A673 (cell line): ENCODE measurements at regions not wholly inside any gene's neighbourhood (a gene's known extent, or its start where the extent isn't known, plus 50 kb on each side); places are given as distances from the start of the nearest gene placed in this dataset.

Experiments
- BruUV-seq: library from RNA; stranded (reverse); fragments of 400-500 nt; replicated peaks from 2 replicates; lab custom pipeline; 2021; lab: Mats Ljungman, UMichigan
- CTCF ChIA-PET: fragments of 300-600 bp; sonication (Branson Sonifier 250); formaldehyde crosslinking; loops from one replicate; lab custom pipeline; 2022; ENCODE audit warnings: antibody characterized with exemption; lab: Charles Lee
- POLR2A ChIA-PET: fragments of 300-600 bp; sonication (Branson Sonifier 250); formaldehyde crosslinking; loops from one replicate; lab custom pipeline; 2022; ENCODE audit warnings: antibody characterized with exemption; ENCODE audit not compliant: low non-redundant PET; lab: Charles Lee
- DNase-seq: peaks from one replicate; pipeline ENCODE4 v3.0.0-alpha.2; 2015; ENCODE audit warnings: low spot score
- H3K27ac ChIP-seq: fragments of 200-600 bp; sonication (generic); 2 replicates; pipeline ENCODE4 v1.5.1; 2016; ENCODE audit warnings: mixed run types, low read depth, mild to moderate bottlenecking, mixed read lengths, antibody characterized with exemption, low read length; ENCODE audit not compliant: poor library complexity, severe bottlenecking
- H3K27me3 ChIP-seq: fragments of 200-600 bp; sonication (generic); replicated peaks from 2 replicates; pipeline ENCODE4 v1.6.1; 2017; ENCODE audit warnings: mixed run types, low read depth, mild to moderate bottlenecking, mixed read lengths, antibody characterized with exemption, low read length; ENCODE audit not compliant: insufficient read depth, poor library complexity
- H3K36me3 ChIP-seq: fragments of 200-600 bp; sonication (generic); 2 replicates; pipeline ENCODE4 v1.6.1; 2016; ENCODE audit warnings: mixed run types, mild to moderate bottlenecking, mixed read lengths, antibody characterized with exemption, low read length; ENCODE audit not compliant: insufficient read depth, poor library complexity, severe bottlenecking
- H3K4me1 ChIP-seq: fragments of 200-600 bp; sonication (generic); 2 replicates; pipeline ENCODE4 v1.6.1; 2017; ENCODE audit warnings: mixed run types, mild to moderate bottlenecking, mixed read lengths, antibody characterized with exemption, low read length; ENCODE audit not compliant: insufficient read depth, poor library complexity, severe bottlenecking
- H3K4me3 ChIP-seq: fragments of 200-600 bp; sonication (generic); 2 replicates; pipeline ENCODE4 v1.5.1; 2016; ENCODE audit warnings: low read depth, mixed run types, mild to moderate bottlenecking, mixed read lengths, low read length; ENCODE audit not compliant: poor library complexity, severe bottlenecking
- H3K9me3 ChIP-seq: fragments of 200-600 bp; sonication (generic); 2 replicates; pipeline ENCODE4 v1.6.1; 2016; ENCODE audit warnings: mixed run types, low read depth, mild to moderate bottlenecking, mixed read lengths, antibody characterized with exemption, low read length; ENCODE audit not compliant: poor library complexity, severe bottlenecking
- CTCF ChIP-seq: fragments of 300-800, 200-600 bp; sonication (generic); conservative IDR thresholded peaks from 2 replicates; pipeline ENCODE4 v1.5.1; 2017; ENCODE audit warnings: low read depth, mild to moderate bottlenecking, antibody characterized with exemption, low read length, moderate library complexity, mixed read lengths
- EZH2 ChIP-seq: fragments of 200-600 bp; sonication (generic); IDR thresholded peaks from 2 replicates; pipeline ENCODE4 v1.6.1; 2017; ENCODE audit warnings: borderline replicate concordance, low read depth, mild to moderate bottlenecking, mixed read lengths, antibody characterized with exemption, low read length; ENCODE audit not compliant: poor library complexity, severe bottlenecking
- intact Hi-C: fragments of 100-400 bp; cut with micrococcal nuclease; formaldehyde crosslinking; loops from one replicate; pipeline ENCODE4 v1.10.0; 2022; ENCODE audit not compliant: unreplicated experiment

- Histone ChIP-seq H3K9me3 (no peaks in the 10 kb centered on the region), H3K4me3 (no peak overlapping the region), H3K36me3 (no peaks in the 10 kb centered on the region), H3K27me3 (no peaks in the 10 kb centered on the region), H3K27ac (no peak overlapping the region), H3K4me1 (peaks cover 6% of the 10 kb centered on the region)
- ChIA-PET POLR2A (interaction anchor here (0.6 kb wide), 1 partner anchor 48 kb away, joined by 3 read pairs; no protein-coding TSS in a partner anchor), CTCF (no interaction called here)
- TF ChIP-seq EZH2 (no peak), CTCF (no peak)
- intact Hi-C loops = no loop called here
- BruUV-seq = no TSS peak
- no peak for DNase-seq
Observed at GRCh38 chr6:112581015-112581414, 233.9 kb downstream of the RFPL4B start.

GRCh38 chr6:112590326-112590725 lies 243.2 kb downstream of the RFPL4B start:
- no peak for DNase-seq
- POLR2A ChIA-PET = no interaction called here

GRCh38 chr6:112591329-112591728 lies 244.2 kb downstream of the RFPL4B start:
- no TSS peak for BruUV-seq
- no peak overlapping the region for H3K4me3 ChIP-seq
- peaks cover 3% of the 10 kb centered on the region for H3K9me3 ChIP-seq
- no peak for DNase-seq
- TF ChIP-seq EZH2 (no peak), CTCF (no peak)
- H3K27ac ChIP-seq = no peak overlapping the region
- POLR2A ChIA-PET = no interaction called here
- CTCF ChIA-PET = no interaction called here
- H3K4me1 ChIP-seq = no peaks in the 10 kb centered on the region
- H3K27me3 ChIP-seq = no peaks in the 10 kb centered on the region
- H3K36me3 ChIP-seq = no peaks in the 10 kb centered on the region
- intact Hi-C loops = loop anchor here (10.0 kb wide), 1 partner anchor 257 kb away; no protein-coding TSS in a partner anchor

More at GRCh38 chr6:112590326-112590725, 243.2 kb downstream of the RFPL4B start:
- CTCF ChIA-PET = no interaction called here
- H3K9me3 ChIP-seq = peaks cover 3% of the 10 kb centered on the region
- no peak for TF ChIP-seq EZH2
- no peak overlapping the region for H3K4me3 ChIP-seq
- H3K27ac ChIP-seq = no peak overlapping the region
- H3K36me3 ChIP-seq = no peaks in the 10 kb centered on the region
- no peaks in the 10 kb centered on the region for H3K27me3 ChIP-seq
- intact Hi-C loops = loop anchor here (10.0 kb wide), 1 partner anchor 256 kb away; no protein-coding TSS in a partner anchor
- H3K4me1 ChIP-seq = no peaks in the 10 kb centered on the region
- no TSS peak for BruUV-seq

GRCh38 chr6:112592159-112592558 lies 245.0 kb downstream of the RFPL4B start:
- H3K9me3 ChIP-seq = peaks cover 3% of the 10 kb centered on the region
- ChIA-PET POLR2A (no interaction called here), CTCF (no interaction called here)
- no peak overlapping the region for H3K27ac ChIP-seq
- intact Hi-C loops = loop anchor here (10.0 kb wide), 1 partner anchor 257 kb away; no protein-coding TSS in a partner anchor
- no peaks in the 10 kb centered on the region for H3K27me3 ChIP-seq
- no peak overlapping the region for H3K4me3 ChIP-seq
- no peak for TF ChIP-seq CTCF
- no peak for TF ChIP-seq EZH2
- H3K4me1 ChIP-seq = peaks cover 7% of the 10 kb centered on the region
- DNase-seq = no peak
- H3K36me3 ChIP-seq = no peaks in the 10 kb centered on the region
- no TSS peak for BruUV-seq
